MM.1S (cell line): ENCODE measurements at regions not wholly inside any gene's neighbourhood (a gene's known extent, or its start where the extent isn't known, plus 50 kb on each side); places are given as distances from the start of the nearest gene placed in this dataset.

Source experiments
- CTCF ChIP-seq: fragments of 300-600 bp; sonication (generic); IDR thresholded peaks from 2 replicates; pipeline ENCODE4 v1.5.1; 2016; ENCODE audit warnings: antibody characterized with exemption, low read length, mixed read lengths
- EZH2 ChIP-seq: fragments of 300-600 bp; sonication (generic); optimal IDR thresholded peaks from 2 replicates; pipeline ENCODE3; 2017; ENCODE audit warnings: low read depth, mild to moderate bottlenecking, antibody characterized with exemption, low read length, mixed read lengths

- no peak for TF ChIP-seq EZH2
- no peak for TF ChIP-seq CTCF
These were observed 123.6 kb upstream of the LHX8 start for GRCh38 chr1:75010547-75010946.
